Right lobe of liver (tissue), 4 donors: ENCODE measurements at regions not wholly inside any gene's neighbourhood (a gene's known extent, or its start where the extent isn't known, plus 50 kb on each side); places are given as distances from the start of the nearest gene placed in this dataset.

Experiments
- CTCF ChIP-seq, 4 donors: fragments of 200-600 bp in 3 of 4; fragments of 450-650 bp in 1 of 4; IDR thresholded peaks; one replicate each; pipeline versions ENCODE4 v1.5.1 to v1.8.0; 2016 to 2022; ENCODE audit warnings: antibody characterized with exemption in 4 of 4, mild to moderate bottlenecking in 2 of 4
- POLR2A ChIP-seq: fragments of 450-650 bp; IDR thresholded peaks from one replicate; pipeline ENCODE4 v1.6.1; 2017; ENCODE audit warnings: antibody characterized with exemption, mild to moderate bottlenecking
- donor health status: DM: no; HTN: no; CAD: no.
- donor health status: DM: no; HTN: no; CAD: no.
- donor health status: DM: no; HTN: yes; CAD: no.

GRCh38 chr15:45759936-45760335 lies 125.1 kb downstream of the SQOR start:
- TF ChIP-seq CTCF (IDR thresholded peaks at IDR 0.05) = no peak
- TF ChIP-seq POLR2A = no peak
